ENCODE measurements at regions not wholly inside any gene's neighbourhood (a gene's known extent, or its start where the extent isn't known, plus 50 kb on each side); places are given as distances from the start of the nearest gene placed in this dataset.
"Not testable (repeated sequence)": the region's sequence is repeated elsewhere in the genome, so short reads cannot be mapped to it uniquely, and the experiment has no call there.

DNA sequence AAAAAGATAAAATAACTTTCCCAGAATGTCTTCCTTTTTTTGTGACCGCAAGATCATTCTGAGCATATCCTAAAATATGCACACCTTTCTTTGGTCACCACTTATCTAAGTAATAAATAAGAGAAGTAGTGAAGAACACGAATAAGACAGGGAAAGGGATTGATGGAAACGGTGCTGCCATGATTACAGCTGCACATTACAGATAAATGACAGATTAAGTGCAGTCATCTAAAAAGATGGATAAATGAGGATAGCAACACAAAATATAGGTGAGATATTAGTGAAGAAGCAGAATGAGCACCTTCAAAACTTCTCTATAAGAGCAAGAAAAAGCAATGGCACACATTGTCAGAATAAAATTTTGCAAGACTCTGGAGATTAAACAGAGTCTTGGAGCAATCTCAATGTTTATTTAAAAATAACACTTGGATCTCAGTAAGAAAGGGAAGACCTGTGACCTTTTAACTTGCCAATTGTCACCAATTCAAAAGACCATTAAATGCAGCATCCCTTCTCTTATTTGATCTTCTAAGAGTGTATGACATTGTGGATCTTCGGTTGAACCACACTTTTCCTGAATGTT, 567.1 kb downstream of the KCNJ2 start:
- peaks cover 2% of the 10 kb centered on the region for H3K27me3 Mint-ChIP-seq
- peaks cover 5% of the 10 kb centered on the region for H3K9me3 Mint-ChIP-seq (ENCODE audit: low read depth)
- no peaks in the 10 kb centered on the region for H3K36me3 Mint-ChIP-seq (ENCODE audit: low read depth)
- ATAC-seq, result no peak
- ChIA-PET CTCF (no interaction called here), POLR2A (no interaction called here)
- H3K4me3 Mint-ChIP-seq, result no peak overlapping the region
- intact Hi-C loops (cut with DNase I, micrococcal nuclease), result no loop called here
- no peak overlapping the region for H3K27ac Mint-ChIP-seq
- DNase-seq, result no peak
- H3K4me1 Mint-ChIP-seq, result no peaks in the 10 kb centered on the region

- POLR2A ChIA-PET, result no interaction called here
- Mint-ChIP-seq H3K4me1 (no peaks in the 10 kb centered on the region), H3K27me3 (peaks cover 2% of the 10 kb centered on the region), H3K9me3 (ENCODE audit: low read depth) (no peaks in the 10 kb centered on the region), H3K27ac (no peak overlapping the region), H3K36me3 (ENCODE audit: low read depth) (no peaks in the 10 kb centered on the region), H3K4me3 (no peak overlapping the region)
- ATAC-seq, result no peak
- intact Hi-C loops (cut with DNase I, micrococcal nuclease), result no loop called here
- no peak for DNase-seq
- CTCF ChIA-PET, result no interaction called here
Measured at GRCh38 chr17:70739065-70739464, 569.7 kb downstream of the KCNJ2 start.

DNA sequence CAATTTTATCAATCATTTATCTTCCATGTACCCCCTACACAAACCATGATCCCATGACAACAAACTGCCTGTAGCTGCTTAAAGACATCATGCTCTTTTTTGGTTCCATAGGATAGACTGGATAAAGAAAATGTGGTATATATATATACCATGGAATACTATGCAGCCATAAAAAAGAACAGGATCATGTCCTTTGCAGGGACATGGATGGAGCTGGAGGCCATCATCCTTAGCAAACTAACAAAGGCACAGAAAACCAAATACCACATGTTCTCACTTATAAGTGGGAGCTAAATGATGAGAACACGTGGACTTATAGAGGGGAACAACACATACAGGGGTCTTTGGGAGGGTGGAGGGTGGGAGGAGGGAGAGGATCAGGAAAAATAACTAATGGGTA, 577.2 kb downstream of the KCNJ2 start:
- H3K4me1 Mint-ChIP-seq; H3K4me3 Mint-ChIP-seq; H3K9me3 Mint-ChIP-seq (ENCODE audit: low read depth); ATAC-seq; POLR2A ChIA-PET; DNase-seq; CTCF ChIA-PET; H3K27ac Mint-ChIP-seq; H3K27me3 Mint-ChIP-seq; intact Hi-C loops (cut with DNase I, micrococcal nuclease); H3K36me3 Mint-ChIP-seq (ENCODE audit: low read depth): not testable (repeated sequence)

GRCh38 chr17:70750983-70751382, 581.7 kb downstream of the KCNJ2 start:
- intact Hi-C loops (cut with DNase I, micrococcal nuclease), result no loop called here
- ChIA-PET CTCF (no interaction called here), POLR2A (no interaction called here)
- no peaks in the 10 kb centered on the region for H3K36me3 Mint-ChIP-seq (ENCODE audit: low read depth)
- no peak overlapping the region for H3K27ac Mint-ChIP-seq
- ATAC-seq (no peak), DNase-seq (no peak)
- no peaks in the 10 kb centered on the region for H3K9me3 Mint-ChIP-seq (ENCODE audit: low read depth)
- H3K4me1 Mint-ChIP-seq, result no peaks in the 10 kb centered on the region
- no peak overlapping the region for H3K4me3 Mint-ChIP-seq
- no peaks in the 10 kb centered on the region for H3K27me3 Mint-ChIP-seq

- CTCF ChIA-PET, result interaction anchor here (1.0 kb wide), 1 partner anchor 11 kb away, joined by 3 read pairs; no protein-coding TSS in a partner anchor
- H3K4me1 Mint-ChIP-seq, result not testable (repeated sequence)
Measured at GRCh38 chr17:70752461-70752860, 583.1 kb downstream of the KCNJ2 start.

DNA sequence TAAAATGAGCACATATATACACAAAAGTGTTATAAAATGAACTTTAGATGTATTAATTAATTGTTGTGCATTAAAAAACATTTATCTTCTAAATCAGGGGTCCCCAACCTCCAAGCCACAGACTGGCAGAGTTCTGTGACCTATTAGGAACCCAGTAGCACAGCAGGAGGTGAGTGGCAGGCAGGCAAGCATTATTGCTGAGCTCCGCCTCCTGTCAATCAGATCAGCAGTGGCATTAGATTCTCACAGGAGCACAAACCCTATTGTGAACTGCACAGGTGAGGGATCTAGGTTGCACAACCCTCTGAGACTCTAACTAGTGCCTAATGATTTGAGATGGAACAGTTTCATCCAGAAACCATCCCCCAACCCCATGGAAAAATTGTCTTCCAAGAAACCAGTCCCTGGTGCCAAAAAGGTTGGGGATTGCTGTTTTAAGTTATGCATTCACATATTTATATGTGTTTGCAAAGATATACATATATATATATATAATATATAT, 583.7 kb downstream of the KCNJ2 start:
- ATAC-seq (no peak), DNase-seq (no peak)
- Mint-ChIP-seq H3K4me3 (no peak overlapping the region), H3K36me3 (ENCODE audit: low read depth) (no peaks in the 10 kb centered on the region), H3K4me1 (no peaks in the 10 kb centered on the region), H3K27ac (no peak overlapping the region), H3K27me3 (no peaks in the 10 kb centered on the region), H3K9me3 (ENCODE audit: low read depth) (no peaks in the 10 kb centered on the region)
- CTCF ChIA-PET, result no interaction called here
- intact Hi-C loops (cut with DNase I, micrococcal nuclease), result no loop called here
- POLR2A ChIA-PET, result no interaction called here

More at GRCh38 chr17:70752461-70752860, 583.1 kb downstream of the KCNJ2 start:
- intact Hi-C loops (cut with DNase I, micrococcal nuclease); POLR2A ChIA-PET; DNase-seq; H3K27ac Mint-ChIP-seq; H3K27me3 Mint-ChIP-seq; ATAC-seq; H3K9me3 Mint-ChIP-seq (ENCODE audit: low read depth); H3K36me3 Mint-ChIP-seq (ENCODE audit: low read depth); H3K4me3 Mint-ChIP-seq: not testable (repeated sequence)

GRCh38 chr17:70763018-70763417, 593.7 kb downstream of the KCNJ2 start:
- ATAC-seq (no peak), DNase-seq (no peak)
- POLR2A ChIA-PET, result no interaction called here
- Mint-ChIP-seq H3K36me3 (ENCODE audit: low read depth) (no peaks in the 10 kb centered on the region), H3K9me3 (ENCODE audit: low read depth) (no peaks in the 10 kb centered on the region), H3K4me1 (no peaks in the 10 kb centered on the region), H3K27me3 (no peaks in the 10 kb centered on the region), H3K4me3 (no peak overlapping the region), H3K27ac (no peak overlapping the region)
- CTCF ChIA-PET, result interaction anchor here (0.7 kb wide), 1 partner anchor 18 kb away, joined by 3 read pairs; no protein-coding TSS in a partner anchor
- intact Hi-C loops (cut with DNase I, micrococcal nuclease), result loop anchor here in 1 of 2 experiments (10.0 kb wide), 1 partner anchor 1352 kb away; no protein-coding TSS in a partner anchor

- ATAC-seq, result no peak
- Mint-ChIP-seq H3K4me3 (no peak overlapping the region), H3K36me3 (ENCODE audit: low read depth) (no peaks in the 10 kb centered on the region), H3K27ac (no peak overlapping the region), H3K4me1 (no peaks in the 10 kb centered on the region), H3K27me3 (no peaks in the 10 kb centered on the region), H3K9me3 (ENCODE audit: low read depth) (no peaks in the 10 kb centered on the region)
- ChIA-PET CTCF (interaction anchor here (0.6 to 1.7 kb wide), 7 partner anchors 11 to 1772 kb away, joined by 3 to 9 read pairs (median 3); no protein-coding TSS in a partner anchor), POLR2A (no interaction called here)
- peak; percentile 4 for DNase-seq
- intact Hi-C loops (cut with DNase I, micrococcal nuclease), result loop anchor here (1.0 to 10.0 kb wide), 3 partner anchors 1348 to 1775 kb away; no protein-coding TSS in a partner anchor
Measured at GRCh38 chr17:70767102-70767701, 597.9 kb downstream of the KCNJ2 start.

DNA sequence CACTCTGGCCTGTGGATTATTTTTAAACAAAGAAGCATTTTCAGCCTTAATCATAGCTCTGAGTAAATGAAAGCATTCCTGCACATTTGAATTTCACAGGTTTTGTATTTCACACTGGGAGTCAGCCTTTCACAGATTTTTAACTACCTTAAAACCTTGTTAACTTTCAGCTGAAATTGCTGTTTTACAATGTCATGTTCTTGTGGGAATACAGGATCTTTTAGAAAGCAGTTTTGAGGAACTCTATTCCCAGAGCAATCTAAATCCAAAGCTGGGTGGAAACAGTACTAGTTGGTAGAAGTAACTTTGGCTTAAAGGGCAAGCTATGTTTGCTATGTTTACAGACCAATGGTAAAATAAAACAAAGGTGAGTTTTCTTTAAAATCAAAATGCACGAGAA, 600.6 kb downstream of the KCNJ2 start:
- POLR2A ChIA-PET, result no interaction called here
- Mint-ChIP-seq H3K9me3 (ENCODE audit: low read depth) (no peaks in the 10 kb centered on the region), H3K36me3 (ENCODE audit: low read depth) (no peaks in the 10 kb centered on the region), H3K27ac (no peak overlapping the region), H3K27me3 (no peaks in the 10 kb centered on the region), H3K4me3 (no peak overlapping the region), H3K4me1 (no peaks in the 10 kb centered on the region)
- ATAC-seq (no peak), DNase-seq (no peak)
- intact Hi-C loops (cut with DNase I, micrococcal nuclease), result loop anchor here (5.0 to 10.0 kb wide), 2 partner anchors 1345 to 1772 kb away; no protein-coding TSS in a partner anchor
- CTCF ChIA-PET, result no interaction called here

GRCh38 chr17:70771804-70772386, 602.6 kb downstream of the KCNJ2 start:
- intact Hi-C loops (cut with DNase I, micrococcal nuclease), result no loop called here
- no peaks in the 10 kb centered on the region for H3K9me3 Mint-ChIP-seq (ENCODE audit: low read depth)
- no peak overlapping the region for H3K4me3 Mint-ChIP-seq
- no peak overlapping the region for H3K27ac Mint-ChIP-seq
- H3K27me3 Mint-ChIP-seq, result no peaks in the 10 kb centered on the region
- no peaks in the 10 kb centered on the region for H3K36me3 Mint-ChIP-seq (ENCODE audit: low read depth)
- no peaks in the 10 kb centered on the region for H3K4me1 Mint-ChIP-seq
- ChIA-PET CTCF (no interaction called here), POLR2A (interaction anchor here (0.7 kb wide), 1 partner anchor 1313 kb away, joined by 3 read pairs; no protein-coding TSS in a partner anchor)
- ATAC-seq (no peak), DNase-seq (no peak)

DNA sequence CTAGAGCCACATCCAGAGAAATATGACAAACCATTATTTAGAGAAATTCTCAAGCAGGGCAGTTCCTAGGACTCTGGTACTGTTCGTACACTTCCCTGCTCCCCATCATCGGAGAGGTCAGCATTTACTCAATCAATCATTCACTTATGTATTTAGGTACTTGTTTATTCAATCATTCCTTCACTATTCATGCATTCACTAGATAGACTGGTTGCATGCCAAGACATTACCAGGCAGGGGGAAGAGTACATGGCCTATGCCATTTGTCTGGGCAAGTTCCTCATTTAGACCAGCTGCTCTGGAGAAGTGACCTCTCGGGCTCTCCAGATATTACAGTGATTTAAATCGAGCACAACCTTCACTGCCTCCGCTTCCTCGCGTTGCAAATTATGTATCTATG, 603.4 kb downstream of the KCNJ2 start:
- Mint-ChIP-seq H3K36me3 (ENCODE audit: low read depth) (no peaks in the 10 kb centered on the region), H3K27me3 (no peaks in the 10 kb centered on the region), H3K4me3 (no peak overlapping the region), H3K9me3 (ENCODE audit: low read depth) (no peaks in the 10 kb centered on the region), H3K27ac (no peak overlapping the region), H3K4me1 (no peaks in the 10 kb centered on the region)
- ChIA-PET CTCF (no interaction called here), POLR2A (no interaction called here)
- ATAC-seq, result no peak
- DNase-seq, result no peak
- intact Hi-C loops (cut with DNase I, micrococcal nuclease), result no loop called here

- ChIA-PET CTCF (interaction anchor here (0.6 to 0.7 kb wide), 2 partner anchors 77 to 523 kb away, joined by 3 to 4 read pairs; no protein-coding TSS in a partner anchor), POLR2A (no interaction called here)
- no peak for DNase-seq
- Mint-ChIP-seq H3K4me3 (no peak overlapping the region), H3K4me1 (no peaks in the 10 kb centered on the region), H3K36me3 (ENCODE audit: low read depth) (no peaks in the 10 kb centered on the region), H3K27me3 (no peaks in the 10 kb centered on the region), H3K27ac (no peak overlapping the region), H3K9me3 (ENCODE audit: low read depth) (no peaks in the 10 kb centered on the region)
- intact Hi-C loops (cut with DNase I, micrococcal nuclease), result no loop called here
- ATAC-seq, result no peak
Measured at GRCh38 chr17:70773258-70773657, 603.9 kb downstream of the KCNJ2 start.
